ENCODE measurements at regions not wholly inside any gene's neighbourhood (a gene's known extent, or its start where the extent isn't known, plus 50 kb on each side); places are given as distances from the start of the nearest gene placed in this dataset.

DNA sequence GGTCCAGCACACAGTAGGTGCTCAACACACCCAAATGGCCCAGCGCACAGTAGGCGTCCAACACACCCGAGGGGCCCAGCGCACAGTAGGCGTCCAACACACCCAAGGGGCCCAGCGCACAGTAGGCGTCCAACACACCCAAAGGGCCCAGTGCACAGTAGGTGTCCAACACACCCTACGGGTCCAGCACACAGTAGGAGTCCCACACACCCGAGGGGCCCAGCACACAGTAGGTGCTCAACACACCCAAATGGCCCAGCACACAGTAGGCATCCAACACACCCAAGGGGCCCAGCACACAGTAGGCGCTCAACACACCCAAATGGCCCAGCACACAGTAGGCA, 80.8 kb downstream of the FOXL3 start:
- peaks cover 33% of the 10 kb centered on the region for H3K4me1 ChIP-seq (ENCODE audit: insufficient read depth, poor library complexity, severe bottlenecking)
- H3K27ac ChIP-seq (ENCODE audit: poor library complexity, severe bottlenecking) = peak overlapping the region; percentile 85
- TF ChIP-seq, protein P1, sequence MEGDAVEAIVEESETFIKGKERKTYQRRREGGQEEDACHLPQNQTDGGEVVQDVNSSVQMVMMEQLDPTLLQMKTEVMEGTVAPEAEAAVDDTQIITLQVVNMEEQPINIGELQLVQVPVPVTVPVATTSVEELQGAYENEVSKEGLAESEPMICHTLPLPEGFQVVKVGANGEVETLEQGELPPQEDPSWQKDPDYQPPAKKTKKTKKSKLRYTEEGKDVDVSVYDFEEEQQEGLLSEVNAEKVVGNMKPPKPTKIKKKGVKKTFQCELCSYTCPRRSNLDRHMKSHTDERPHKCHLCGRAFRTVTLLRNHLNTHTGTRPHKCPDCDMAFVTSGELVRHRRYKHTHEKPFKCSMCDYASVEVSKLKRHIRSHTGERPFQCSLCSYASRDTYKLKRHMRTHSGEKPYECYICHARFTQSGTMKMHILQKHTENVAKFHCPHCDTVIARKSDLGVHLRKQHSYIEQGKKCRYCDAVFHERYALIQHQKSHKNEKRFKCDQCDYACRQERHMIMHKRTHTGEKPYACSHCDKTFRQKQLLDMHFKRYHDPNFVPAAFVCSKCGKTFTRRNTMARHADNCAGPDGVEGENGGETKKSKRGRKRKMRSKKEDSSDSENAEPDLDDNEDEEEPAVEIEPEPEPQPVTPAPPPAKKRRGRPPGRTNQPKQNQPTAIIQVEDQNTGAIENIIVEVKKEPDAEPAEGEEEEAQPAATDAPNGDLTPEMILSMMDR (IDR thresholded peaks at IDR 0.05; ENCODE audit: poor library complexity, severe bottlenecking) = no peak
- ATAC-seq (ENCODE audit: low read depth) (no peak), DNase-seq (ENCODE audit: low spot score) (no peak)
- no peaks in the 10 kb centered on the region for H3K36me3 ChIP-seq (ENCODE audit: low read depth)
- no peaks in the 10 kb centered on the region for H3K27me3 ChIP-seq (ENCODE audit: insufficient read depth, poor library complexity, severe bottlenecking)
- H3K4me3 ChIP-seq (ENCODE audit: severe bottlenecking) = no peak overlapping the region
- no peaks in the 10 kb centered on the region for H3K9me3 ChIP-seq (ENCODE audit: severe bottlenecking)

DNA sequence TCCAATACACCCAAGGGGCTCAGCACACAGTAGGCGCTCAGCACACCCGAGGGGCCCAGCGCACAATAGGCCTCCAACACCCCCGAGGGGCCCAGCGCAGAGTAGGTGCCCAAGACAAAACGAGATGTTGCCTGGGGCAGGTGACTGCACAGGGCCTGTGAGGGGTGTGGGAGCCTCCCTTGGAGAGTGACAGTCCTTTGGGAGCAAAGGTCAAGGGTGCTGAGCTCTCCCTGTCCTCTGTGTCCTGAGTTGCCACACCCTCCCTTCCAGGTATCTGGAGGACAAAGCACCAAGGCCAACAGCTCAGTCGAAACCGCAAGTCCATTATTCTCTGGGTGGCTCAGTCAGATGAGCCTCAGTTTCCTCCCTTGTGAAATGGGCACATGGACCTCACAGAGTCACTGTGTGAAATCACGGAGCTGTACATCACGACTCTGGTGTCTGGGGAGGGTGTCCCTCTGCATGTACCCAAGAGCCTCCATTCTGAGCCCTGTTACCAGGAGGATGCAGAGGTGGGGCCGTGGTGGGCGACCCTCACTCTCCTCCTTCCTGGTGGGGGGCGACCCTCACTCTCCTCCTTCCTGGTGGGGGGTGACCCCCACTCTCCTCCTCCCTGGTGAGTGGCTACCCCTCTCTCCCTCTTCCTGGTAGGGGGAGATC, 81.3 kb downstream of the FOXL3 start:
- Histone ChIP-seq H3K27me3 (ENCODE audit: insufficient read depth, poor library complexity, severe bottlenecking) (no peaks in the 10 kb centered on the region), H3K4me1 (ENCODE audit: insufficient read depth, poor library complexity, severe bottlenecking) (peaks cover 29% of the 10 kb centered on the region), H3K9me3 (ENCODE audit: severe bottlenecking) (no peaks in the 10 kb centered on the region), H3K36me3 (ENCODE audit: low read depth) (no peaks in the 10 kb centered on the region), H3K4me3 (ENCODE audit: severe bottlenecking) (no peak overlapping the region), H3K27ac (ENCODE audit: poor library complexity, severe bottlenecking) (no peak overlapping the region)
- TF ChIP-seq, protein P1 (IDR thresholded peaks at IDR 0.05; ENCODE audit: poor library complexity, severe bottlenecking) = no peak
- DNase-seq (ENCODE audit: low spot score) = peak; percentile 37
- no peak for ATAC-seq (ENCODE audit: low read depth)

DNA sequence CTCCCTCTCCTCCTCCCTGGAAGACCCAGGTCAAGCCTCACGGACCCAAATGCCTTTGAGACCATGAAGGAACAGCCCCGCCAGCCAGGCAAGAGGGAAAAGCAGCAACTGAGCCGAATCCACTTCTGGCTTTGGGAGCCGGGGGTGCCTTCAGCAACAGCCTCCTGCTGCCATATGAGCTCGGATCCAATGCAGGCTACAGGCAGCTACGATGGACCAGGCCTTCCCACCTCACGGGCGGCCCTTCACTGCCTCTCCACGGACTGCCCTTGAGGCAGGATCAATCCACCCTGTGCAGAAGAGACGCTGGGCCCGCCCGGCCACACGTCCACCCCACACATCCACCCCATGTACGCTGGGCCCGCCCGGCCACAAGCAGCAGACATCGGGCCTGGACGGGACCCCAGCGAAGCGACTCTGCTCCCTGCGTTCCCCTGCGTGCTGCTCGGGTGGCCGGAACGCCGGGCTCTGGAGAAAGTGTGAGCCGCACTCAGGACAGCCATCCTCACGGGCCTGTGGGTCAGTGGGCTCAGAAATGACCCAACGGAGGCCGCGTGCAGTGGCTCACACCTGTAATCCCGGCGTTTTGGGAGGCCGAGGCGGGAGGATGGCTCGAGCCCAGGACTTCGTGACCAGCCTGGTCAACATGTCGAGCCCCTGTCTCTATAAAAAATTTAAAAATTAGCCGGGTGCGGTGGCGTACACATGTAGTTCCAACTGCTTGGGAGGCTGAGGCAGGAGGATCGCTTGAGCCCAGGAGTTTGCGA, 82.0 kb downstream of the FOXL3 start:
- TF ChIP-seq, protein P1 (IDR thresholded peaks at IDR 0.05; ENCODE audit: poor library complexity, severe bottlenecking) = no peak
- Histone ChIP-seq H3K36me3 (ENCODE audit: low read depth) (no peaks in the 10 kb centered on the region), H3K4me1 (ENCODE audit: insufficient read depth, poor library complexity, severe bottlenecking) (peaks cover 22% of the 10 kb centered on the region), H3K4me3 (ENCODE audit: severe bottlenecking) (no peak overlapping the region), H3K27ac (ENCODE audit: poor library complexity, severe bottlenecking) (no peak overlapping the region), H3K9me3 (ENCODE audit: severe bottlenecking) (no peaks in the 10 kb centered on the region), H3K27me3 (ENCODE audit: insufficient read depth, poor library complexity, severe bottlenecking) (no peaks in the 10 kb centered on the region)
- ATAC-seq (ENCODE audit: low read depth) (no peak), DNase-seq (ENCODE audit: low spot score) (peak; percentile 57)

DNA sequence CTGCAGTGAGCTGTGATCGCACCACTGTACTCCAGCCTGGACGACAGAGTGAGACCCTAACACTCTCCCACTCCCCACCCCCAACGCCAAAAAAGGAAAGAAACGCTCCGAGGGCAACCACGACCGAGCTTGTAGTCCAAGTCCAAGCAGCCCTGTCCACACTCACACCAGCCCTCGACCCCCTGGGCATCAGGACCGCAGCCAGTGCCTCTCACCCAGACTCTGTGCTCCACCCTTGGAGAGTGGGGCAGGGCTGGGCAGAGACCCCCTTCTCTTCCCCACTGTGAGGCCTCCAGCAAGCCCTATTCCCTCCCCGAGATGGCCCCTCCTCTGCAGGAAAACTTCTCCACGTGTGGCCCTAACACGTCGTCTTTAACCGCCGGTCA, 82.6 kb downstream of the FOXL3 start:
- Histone ChIP-seq H3K27ac (ENCODE audit: poor library complexity, severe bottlenecking) (no peak overlapping the region), H3K9me3 (ENCODE audit: severe bottlenecking) (no peaks in the 10 kb centered on the region), H3K36me3 (ENCODE audit: low read depth) (no peaks in the 10 kb centered on the region), H3K27me3 (ENCODE audit: insufficient read depth, poor library complexity, severe bottlenecking) (no peaks in the 10 kb centered on the region), H3K4me3 (ENCODE audit: severe bottlenecking) (no peak overlapping the region), H3K4me1 (ENCODE audit: insufficient read depth, poor library complexity, severe bottlenecking) (peaks cover 19% of the 10 kb centered on the region)
- peak; percentile 62 for DNase-seq (ENCODE audit: low spot score)
- TF ChIP-seq, protein P1 (IDR thresholded peaks at IDR 0.05; ENCODE audit: poor library complexity, severe bottlenecking) = no peak
- no peak for ATAC-seq (ENCODE audit: low read depth)
